ENCODE measurements at regions not wholly inside any gene's neighbourhood (a gene's known extent, or its start where the extent isn't known, plus 50 kb on each side); places are given as distances from the start of the nearest gene placed in this dataset.
A peak's percentile ranks its signal among the peaks of the same experiment; 100 is the strongest.

DNA sequence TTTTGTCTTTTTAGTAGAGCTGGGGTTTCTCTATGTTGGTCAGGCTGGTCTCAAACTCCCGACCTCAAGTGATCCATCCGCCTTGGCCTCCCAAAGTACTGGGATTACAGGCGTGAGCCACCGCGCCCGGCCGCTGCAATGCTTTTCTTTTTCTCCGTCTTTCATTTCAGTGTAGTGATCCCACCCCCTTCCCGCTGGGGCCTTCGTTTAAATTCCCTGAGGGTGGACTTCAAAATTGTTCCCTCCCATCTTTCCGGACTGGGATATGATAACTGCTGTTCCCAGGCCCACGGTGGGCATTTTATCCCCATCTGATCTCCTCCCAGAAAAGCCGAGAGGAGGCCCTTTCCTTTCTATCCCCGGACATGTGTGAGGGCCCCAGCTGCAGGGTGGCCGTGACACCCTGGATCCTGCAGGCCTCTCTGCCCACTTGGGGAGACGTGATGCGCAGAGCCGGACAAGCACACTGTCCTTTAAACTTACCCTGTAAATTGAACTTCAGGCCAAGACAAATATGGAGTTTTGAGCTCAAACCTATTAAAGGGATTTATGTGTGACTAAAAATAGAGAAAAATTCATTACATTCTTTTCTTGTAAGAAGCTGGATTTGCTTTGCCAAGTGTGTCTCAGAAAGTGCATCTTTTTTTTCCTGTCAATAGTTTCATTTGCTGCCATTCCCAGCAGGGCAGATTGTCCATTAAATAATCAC is 54.5 kb upstream of the AFF3 start:
- TF ChIP-seq, protein P1, sequence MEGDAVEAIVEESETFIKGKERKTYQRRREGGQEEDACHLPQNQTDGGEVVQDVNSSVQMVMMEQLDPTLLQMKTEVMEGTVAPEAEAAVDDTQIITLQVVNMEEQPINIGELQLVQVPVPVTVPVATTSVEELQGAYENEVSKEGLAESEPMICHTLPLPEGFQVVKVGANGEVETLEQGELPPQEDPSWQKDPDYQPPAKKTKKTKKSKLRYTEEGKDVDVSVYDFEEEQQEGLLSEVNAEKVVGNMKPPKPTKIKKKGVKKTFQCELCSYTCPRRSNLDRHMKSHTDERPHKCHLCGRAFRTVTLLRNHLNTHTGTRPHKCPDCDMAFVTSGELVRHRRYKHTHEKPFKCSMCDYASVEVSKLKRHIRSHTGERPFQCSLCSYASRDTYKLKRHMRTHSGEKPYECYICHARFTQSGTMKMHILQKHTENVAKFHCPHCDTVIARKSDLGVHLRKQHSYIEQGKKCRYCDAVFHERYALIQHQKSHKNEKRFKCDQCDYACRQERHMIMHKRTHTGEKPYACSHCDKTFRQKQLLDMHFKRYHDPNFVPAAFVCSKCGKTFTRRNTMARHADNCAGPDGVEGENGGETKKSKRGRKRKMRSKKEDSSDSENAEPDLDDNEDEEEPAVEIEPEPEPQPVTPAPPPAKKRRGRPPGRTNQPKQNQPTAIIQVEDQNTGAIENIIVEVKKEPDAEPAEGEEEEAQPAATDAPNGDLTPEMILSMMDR (IDR thresholded peaks at IDR 0.05; ENCODE audit: unreplicated experiment in 3 of 3): no peak
- Mint-ChIP-seq H3K27ac (peak overlapping the region; percentile 98 to 99 (median 98)), H3K36me3 (ENCODE audit: low read depth) (peaks cover 4% of the 10 kb centered on the region), H3K4me1 (peaks cover 63% of the 10 kb centered on the region), H3K9me3 (peaks cover 8% of the 10 kb centered on the region), H3K27me3 (ENCODE audit: low read depth) (no peaks in the 10 kb centered on the region), H3K4me3 (peak overlapping the region in 2 of 3 experiments; percentile 60 to 69)

DNA sequence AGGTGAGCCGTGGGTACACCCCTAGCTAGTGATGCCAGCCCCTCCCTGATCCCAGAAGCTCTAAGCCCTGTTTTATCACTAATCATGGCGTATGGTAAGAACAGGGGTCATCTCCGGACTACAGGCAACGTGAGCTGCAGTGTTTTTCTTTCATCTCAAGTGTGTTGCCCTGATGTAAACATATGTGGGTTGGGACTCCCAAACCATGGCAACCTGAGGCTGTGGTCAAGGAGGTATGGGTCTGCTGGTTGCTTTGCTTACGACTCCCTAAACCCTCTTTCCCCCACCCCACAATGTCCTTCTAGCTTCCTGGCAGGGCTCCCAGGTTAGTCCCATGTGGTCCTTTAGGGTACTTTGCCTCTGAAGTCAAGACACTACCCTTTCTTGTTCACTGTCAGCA is 53.6 kb upstream of the AFF3 start:
- Mint-ChIP-seq H3K9me3 (peaks cover 8% of the 10 kb centered on the region), H3K27ac (peak overlapping the region; percentile 63 to 98 (median 86)), H3K36me3 (ENCODE audit: low read depth) (peaks cover 4% of the 10 kb centered on the region), H3K4me1 (peaks cover 63% of the 10 kb centered on the region), H3K27me3 (ENCODE audit: low read depth) (no peaks in the 10 kb centered on the region), H3K4me3 (no peak overlapping the region)
- TF ChIP-seq, protein P1 (IDR thresholded peaks at IDR 0.05; ENCODE audit: unreplicated experiment in 3 of 3): no peak

DNA sequence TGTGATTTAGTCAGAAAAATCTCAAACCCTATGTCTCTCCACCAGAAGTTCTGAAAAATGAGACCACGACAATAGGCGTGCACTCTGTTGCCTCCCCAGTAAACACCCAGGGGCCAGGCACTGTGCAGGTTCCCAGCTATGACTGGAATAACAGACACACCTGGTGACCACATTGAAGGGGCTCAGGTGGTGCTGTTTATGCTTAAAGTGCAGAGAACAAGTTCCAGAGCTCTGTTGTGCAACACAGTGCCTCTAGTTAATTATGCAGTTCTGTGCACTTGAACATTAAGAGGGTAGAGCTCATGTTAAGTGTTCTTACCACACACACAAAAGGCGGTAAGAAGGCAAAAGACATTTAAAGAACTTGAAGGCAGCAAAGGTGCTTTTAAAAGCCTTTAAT is 52.6 kb upstream of the AFF3 start:
- Mint-ChIP-seq H3K27ac (peak overlapping the region in 2 of 3 experiments; percentile 11 to 98), H3K4me3 (no peak overlapping the region), H3K36me3 (ENCODE audit: low read depth) (peaks cover 4% of the 10 kb centered on the region), H3K9me3 (peaks cover 6% of the 10 kb centered on the region), H3K27me3 (ENCODE audit: low read depth) (no peaks in the 10 kb centered on the region), H3K4me1 (peaks cover 59% of the 10 kb centered on the region)
- TF ChIP-seq, protein P1 (IDR thresholded peaks at IDR 0.05; ENCODE audit: unreplicated experiment in 3 of 3): no peak

DNA sequence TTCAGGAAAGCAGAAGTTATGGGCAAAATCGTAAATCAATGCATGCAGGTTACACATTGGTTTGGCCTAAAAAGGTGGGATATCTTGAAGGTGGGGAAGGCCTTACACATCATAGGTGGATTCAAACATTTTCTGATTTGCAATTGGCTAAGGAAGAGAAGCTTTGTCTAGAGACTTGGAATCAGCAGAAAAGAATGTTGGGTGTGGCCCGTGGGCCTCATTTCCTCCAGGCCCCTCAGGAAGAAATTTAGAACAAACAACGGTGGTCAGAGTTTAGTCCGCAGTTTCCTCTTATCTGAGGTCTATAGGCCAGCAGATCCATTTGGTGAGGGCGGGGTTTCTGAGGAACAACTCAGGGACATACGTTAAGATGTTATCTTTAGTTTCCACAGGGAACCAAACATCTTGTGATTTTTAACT is 50.9 kb upstream of the AFF3 start:
- Mint-ChIP-seq H3K27me3 (ENCODE audit: low read depth) (no peaks in the 10 kb centered on the region), H3K36me3 (ENCODE audit: low read depth) (peaks cover 4% of the 10 kb centered on the region), H3K9me3 (peaks cover 6% of the 10 kb centered on the region), H3K27ac (peak overlapping the region; percentile 8 to 15 (median 11)), H3K4me3 (no peak overlapping the region), H3K4me1 (peaks cover 49% of the 10 kb centered on the region)
- TF ChIP-seq, protein P1 (IDR thresholded peaks at IDR 0.05; ENCODE audit: unreplicated experiment in 3 of 3): no peak

DNA sequence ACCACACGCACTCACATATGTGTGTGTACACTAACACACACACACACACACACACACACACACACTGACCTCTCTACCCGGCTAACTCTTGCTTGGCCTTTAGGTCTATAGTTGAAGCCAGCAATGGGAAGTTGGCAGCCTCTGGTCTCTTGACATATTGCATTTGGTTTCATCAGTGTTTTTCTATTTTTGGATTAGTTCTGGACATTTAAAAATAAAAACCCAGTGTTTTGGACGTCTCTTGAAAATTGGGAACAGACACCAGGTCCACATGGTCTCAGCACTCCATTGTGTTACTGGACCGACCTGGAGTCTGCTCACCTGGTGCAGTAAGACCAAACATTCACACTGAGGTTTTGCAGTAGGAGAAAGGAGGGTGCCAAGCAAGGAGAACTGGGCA is 50.4 kb upstream of the AFF3 start:
- Mint-ChIP-seq H3K4me3 (no peak overlapping the region), H3K36me3 (ENCODE audit: low read depth) (peaks cover 4% of the 10 kb centered on the region), H3K4me1 (peaks cover 45% of the 10 kb centered on the region), H3K9me3 (peaks cover 6% of the 10 kb centered on the region), H3K27ac (peak overlapping the region in 2 of 3 experiments; percentile 11 to 15), H3K27me3 (ENCODE audit: low read depth) (no peaks in the 10 kb centered on the region)
- TF ChIP-seq, protein P1 (IDR thresholded peaks at IDR 0.05; ENCODE audit: unreplicated experiment in 3 of 3): no peak

DNA sequence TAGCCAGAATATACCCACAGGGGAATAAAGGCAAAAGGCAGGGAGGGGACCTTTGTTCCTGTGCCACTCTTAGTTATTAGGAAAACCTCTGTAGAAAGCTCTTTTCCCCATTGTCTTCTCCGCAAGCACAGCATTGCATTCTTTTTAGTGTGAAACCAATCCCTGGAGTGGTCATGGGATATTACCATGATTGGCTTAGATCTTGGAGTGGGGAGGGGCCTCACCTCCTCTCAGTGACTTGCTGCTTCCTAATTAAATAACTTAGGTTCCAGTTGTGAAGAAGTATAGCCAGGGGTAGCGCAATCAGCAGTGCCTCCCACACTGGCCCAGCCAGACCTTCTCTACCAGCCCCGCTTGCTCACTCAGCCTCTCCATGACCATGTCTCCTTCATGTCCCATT is 49.9 kb upstream of the AFF3 start:
- H3K27ac Mint-ChIP-seq: no peak overlapping the region
- peaks cover 39% of the 10 kb centered on the region for H3K4me1 Mint-ChIP-seq
- TF ChIP-seq, protein P1 (IDR thresholded peaks at IDR 0.05; ENCODE audit: unreplicated experiment in 3 of 3): no peak
- H3K36me3 Mint-ChIP-seq (ENCODE audit: low read depth): peaks cover 4% of the 10 kb centered on the region
- H3K4me3 Mint-ChIP-seq: no peak overlapping the region
- peaks cover 6% of the 10 kb centered on the region for H3K9me3 Mint-ChIP-seq
- H3K27me3 Mint-ChIP-seq (ENCODE audit: low read depth): no peaks in the 10 kb centered on the region

Measured in nephron (organoid).